BLaER1 treated with 17β-estradiol and CSF1 and Interleukin-3, amounts not matched to agents 10 nM and 100 nM (cell line): ENCODE measurements at regions not wholly inside any gene's neighbourhood (a gene's known extent, or its start where the extent isn't known, plus 50 kb on each side); places are given as distances from the start of the nearest gene placed in this dataset.

ENCODE experiments used
- H3K27ac ChIP-seq, 11 experiments: shearing (Covaris generic); formaldehyde crosslinking; 2 replicates each; pipeline ENCODE4 v1.8.1; 2022
- H3K27me3 ChIP-seq, 11 experiments: shearing (Covaris generic); formaldehyde crosslinking; 2 replicates each; pipeline ENCODE4 v1.8.1; 2022
- H3K36me3 ChIP-seq, 11 experiments: shearing (Covaris generic); formaldehyde crosslinking; 2 replicates each; pipeline ENCODE4 v1.8.1; 2022
- H3K4me1 ChIP-seq, 10 experiments: shearing (Covaris generic); formaldehyde crosslinking; 2 replicates each; pipeline ENCODE4 v1.8.1; 2022
- H3K4me2 ChIP-seq, 11 experiments: shearing (Covaris generic); formaldehyde crosslinking; 2 replicates each; pipeline ENCODE4 v1.8.1; 2022
- H3K4me3 ChIP-seq, 10 experiments: shearing (Covaris generic); formaldehyde crosslinking; 2 replicates each; pipeline ENCODE4 v1.8.1; 2022
- H3K9ac ChIP-seq, 11 experiments: shearing (Covaris generic); formaldehyde crosslinking; 2 replicates each; pipeline ENCODE4 v1.8.1; 2022
- H3K9me3 ChIP-seq, 11 experiments: shearing (Covaris generic); formaldehyde crosslinking; replicated peaks in 1 of 11; 2 replicates each; pipeline ENCODE4 v1.8.1; 2022
- H4K20me1 ChIP-seq, 11 experiments: shearing (Covaris generic); formaldehyde crosslinking; 2 replicates each; pipeline ENCODE4 v1.8.1; 2022
- Cebpa-rat ChIP-seq, 11 experiments: shearing (Covaris generic); IDR thresholded peaks; 2 replicates each; pipeline ENCODE4 v1.8.1; 2022

GRCh38 chr15:26091184-26091583, 228.1 kb upstream of the ATP10A start:
- TF ChIP-seq Cebpa-rat (IDR thresholded peaks at IDR 0.05): no peak
- Histone ChIP-seq H3K4me1 (peaks cover 0 to 5% (median 0%) of the 10 kb centered on the region in 10 experiments; a peak in 1 of 20 replicates), H3K4me2 (no peak overlapping the region), H3K27ac (no peak overlapping the region), H3K9me3 (peaks cover 0 to 8% (median 4%) of the 10 kb centered on the region in 11 experiments; a peak in 3 of 22 replicates), H4K20me1 (no peaks in the 10 kb centered on the region), H3K9ac (no peak overlapping the region), H3K27me3 (no peaks in the 10 kb centered on the region), H3K36me3 (no peaks in the 10 kb centered on the region), H3K4me3 (no peak overlapping the region)

- Histone ChIP-seq H4K20me1 (no peaks in the 10 kb centered on the region), H3K27ac (no peak overlapping the region)
- no peak for TF ChIP-seq Cebpa-rat (IDR thresholded peaks at IDR 0.05)
Observed at GRCh38 chr15:26087881-26088280, 224.8 kb upstream of the ATP10A start.

GRCh38 chr15:26087395-26087794, 224.3 kb upstream of the ATP10A start:
- no peak for TF ChIP-seq Cebpa-rat (IDR thresholded peaks at IDR 0.05)
- Histone ChIP-seq H3K36me3 (no peaks in the 10 kb centered on the region), H3K4me3 (no peak overlapping the region), H4K20me1 (no peaks in the 10 kb centered on the region), H3K27ac (no peak overlapping the region), H3K4me1 (peaks cover 8 to 19% (median 11%) of the 10 kb centered on the region in 10 experiments; a peak in 17 of 20 replicates), H3K27me3 (no peaks in the 10 kb centered on the region), H3K4me2 (no peak overlapping the region), H3K9ac (no peak overlapping the region), H3K9me3 (peaks cover 0 to 4% (median 0%) of the 10 kb centered on the region in 11 experiments; a peak in 1 of 22 replicates)

More at GRCh38 chr15:26087881-26088280, 224.8 kb upstream of the ATP10A start:
- Histone ChIP-seq H3K9me3 (peaks cover 0 to 4% (median 0%) of the 10 kb centered on the region in 11 experiments; a peak in 1 of 22 replicates), H3K4me2 (no peak overlapping the region), H3K27me3 (no peaks in the 10 kb centered on the region), H3K4me1 (peaks cover 7 to 16% (median 9%) of the 10 kb centered on the region in 10 experiments; a peak in 17 of 20 replicates), H3K4me3 (no peak overlapping the region), H3K36me3 (no peaks in the 10 kb centered on the region), H3K9ac (no peak overlapping the region)

GRCh38 chr15:26084771-26085170, 221.6 kb upstream of the ATP10A start:
- Histone ChIP-seq H3K36me3 (no peaks in the 10 kb centered on the region), H3K27me3 (no peaks in the 10 kb centered on the region), H3K4me2 (no peak overlapping the region), H3K9ac (no peak overlapping the region), H3K9me3 (no peaks in the 10 kb centered on the region), H3K4me3 (no peak overlapping the region), H4K20me1 (no peaks in the 10 kb centered on the region), H3K27ac (no peak overlapping the region), H3K4me1 (peaks cover 8 to 19% (median 10%) of the 10 kb centered on the region in 10 experiments; a peak in 17 of 20 replicates)
- no peak for TF ChIP-seq Cebpa-rat (IDR thresholded peaks at IDR 0.05)

- H4K20me1 ChIP-seq: no peaks in the 10 kb centered on the region
- peaks cover 8 to 19% (median 10%) of the 10 kb centered on the region in 10 experiments; a peak in 17 of 20 replicates for H3K4me1 ChIP-seq
- no peaks in the 10 kb centered on the region for H3K27me3 ChIP-seq
- no peak overlapping the region for H3K9ac ChIP-seq
- H3K27ac ChIP-seq: no peak overlapping the region
- no peak for TF ChIP-seq Cebpa-rat (IDR thresholded peaks at IDR 0.05)
- H3K4me2 ChIP-seq: 0 out of 22 replicates have a peak overlapping the region, but pooled peaks of 1 of the 11 experiments have one; percentile 86
- no peaks in the 10 kb centered on the region for H3K9me3 ChIP-seq
- no peak overlapping the region for H3K4me3 ChIP-seq
- H3K36me3 ChIP-seq: no peaks in the 10 kb centered on the region
Observed at GRCh38 chr15:26083896-26084295, 220.8 kb upstream of the ATP10A start.

GRCh38 chr15:26083457-26083856, 220.3 kb upstream of the ATP10A start:
- no peak overlapping the region for H3K27ac ChIP-seq
- peak overlapping the region in 4 of 10 experiments; percentile 69 to 83 (median 78); a peak in 6 of 20 replicates for H3K4me3 ChIP-seq
- H3K4me1 ChIP-seq: peaks cover 8 to 19% (median 10%) of the 10 kb centered on the region in 10 experiments; a peak in 17 of 20 replicates
- peak overlapping the region; percentile 62 to 92 (median 86); a peak in 18 of 22 replicates for H3K4me2 ChIP-seq
- no peaks in the 10 kb centered on the region for H3K9me3 ChIP-seq
- TF ChIP-seq Cebpa-rat (IDR thresholded peaks at IDR 0.05): no peak
- peak overlapping the region in 1 of 11 experiments; percentile 87; a peak in 1 of 22 replicates for H3K9ac ChIP-seq
- H4K20me1 ChIP-seq: no peaks in the 10 kb centered on the region
- H3K27me3 ChIP-seq: no peaks in the 10 kb centered on the region
- no peaks in the 10 kb centered on the region for H3K36me3 ChIP-seq

GRCh38 chr15:26082221-26083109, 219.3 kb upstream of the ATP10A start:
- Histone ChIP-seq H3K9me3 (0 out of 22 replicates have a peak, but pooled peaks cover 0 to 1% (median 0%) of the 10 kb centered on the region in 11 experiments), H4K20me1 (no peaks in the 10 kb centered on the region), H3K27me3 (no peaks in the 10 kb centered on the region), H3K27ac (peak overlapping the region; percentile 16 to 90 (median 85); a peak in 21 of 22 replicates), H3K4me2 (peak overlapping the region; percentile 62 to 92 (median 86)), H3K4me3 (peak overlapping the region; percentile 63 to 83 (median 76)), H3K4me1 (peaks cover 8 to 25% (median 11%) of the 10 kb centered on the region in 10 experiments; a peak in 17 of 20 replicates), H3K9ac (peak overlapping the region; percentile 76 to 90 (median 84)), H3K36me3 (no peaks in the 10 kb centered on the region)
- TF ChIP-seq Cebpa-rat (IDR thresholded peaks at IDR 0.05): no peak

GRCh38 chr15:26081758-26082220, 218.7 kb upstream of the ATP10A start:
- peak overlapping the region in 1 of 11 experiments; percentile 80; a peak in 1 of 22 replicates for H3K27ac ChIP-seq
- no peaks in the 10 kb centered on the region for H3K27me3 ChIP-seq
- peak overlapping the region in 8 of 11 experiments; percentile 13 to 92 (median 32); a peak in 10 of 22 replicates for H3K4me2 ChIP-seq
- H3K36me3 ChIP-seq: no peaks in the 10 kb centered on the region
- H3K9me3 ChIP-seq: peaks cover 0 to 8% (median 2%) of the 10 kb centered on the region in 11 experiments; a peak in 9 of 22 replicates
- H3K4me3 ChIP-seq: peak overlapping the region in 1 of 10 experiments; percentile 69; a peak in 3 of 20 replicates
- no peak overlapping the region; a peak in 1 of 22 replicates for H3K9ac ChIP-seq
- no peaks in the 10 kb centered on the region for H4K20me1 ChIP-seq
- peaks cover 8 to 25% (median 11%) of the 10 kb centered on the region in 10 experiments; a peak in 17 of 20 replicates for H3K4me1 ChIP-seq
- no peak for TF ChIP-seq Cebpa-rat (IDR thresholded peaks at IDR 0.05)

GRCh38 chr15:26075770-26076169, 212.6 kb upstream of the ATP10A start:
- TF ChIP-seq Cebpa-rat (IDR thresholded peaks at IDR 0.05): no peak
- peaks cover 23 to 48% (median 35%) of the 10 kb centered on the region in 11 experiments for H3K9me3 ChIP-seq
- H4K20me1 ChIP-seq: no peaks in the 10 kb centered on the region

More at GRCh38 chr15:26075770-26076169, 212.6 kb upstream of the ATP10A start:
- no peak overlapping the region for H3K9ac ChIP-seq
- no peaks in the 10 kb centered on the region for H3K36me3 ChIP-seq
- peaks cover 0 to 27% (median 16%) of the 10 kb centered on the region in 10 experiments; a peak in 15 of 20 replicates for H3K4me1 ChIP-seq
- no peak overlapping the region for H3K4me3 ChIP-seq
- no peaks in the 10 kb centered on the region for H3K27me3 ChIP-seq
- no peak overlapping the region for H3K4me2 ChIP-seq
- H3K27ac ChIP-seq: no peak overlapping the region
